GM23248 (cell line): ENCODE measurements at regions not wholly inside any gene's neighbourhood (a gene's known extent, or its start where the extent isn't known, plus 50 kb on each side); places are given as distances from the start of the nearest gene placed in this dataset.
"Not testable (repeated sequence)": the region's sequence is repeated elsewhere in the genome, so short reads cannot be mapped to it uniquely, and the experiment has no call there.

Source experiments
- DNase-seq: peaks from one replicate; pipeline ENCODE4 v3.0.0-alpha.2; 2015
- H2AFZ ChIP-seq: fragments of 200-600 bp; sonication (generic); 2 replicates; pipeline ENCODE4 v1.6.1; 2016; ENCODE audit warnings: antibody characterized with exemption
- H3F3A ChIP-seq: fragments of 200-600 bp; sonication (generic); 2 replicates; pipeline ENCODE4 v1.6.1; 2016; ENCODE audit warnings: mild to moderate bottlenecking, antibody characterized with exemption, mixed run types; ENCODE audit not compliant: insufficient read depth
- H3K27ac ChIP-seq: fragments of 200-600 bp; sonication (generic); 2 replicates; pipeline ENCODE4 v1.5.1; 2016; ENCODE audit warnings: mild to moderate bottlenecking
- H3K27me3 ChIP-seq: fragments of 200-600 bp; sonication (generic); replicated peaks from 2 replicates; pipeline ENCODE4 v1.6.1; 2016; ENCODE audit warnings: mild to moderate bottlenecking; ENCODE audit not compliant: insufficient read depth
- H3K36me3 ChIP-seq: fragments of 200-600 bp; sonication (generic); 2 replicates; pipeline ENCODE4 v1.6.1; 2016; ENCODE audit warnings: low read depth, mild to moderate bottlenecking
- H3K4me1 ChIP-seq: fragments of 200-600 bp; sonication (generic); 2 replicates; pipeline ENCODE4 v1.6.1; 2016; ENCODE audit warnings: mild to moderate bottlenecking; ENCODE audit not compliant: insufficient read depth
- H3K4me2 ChIP-seq: fragments of 200-600 bp; sonication (generic); one replicate; pipeline ENCODE4 v1.6.1; 2016; ENCODE audit warnings: mild to moderate bottlenecking; ENCODE audit not compliant: unreplicated experiment
- H3K4me3 ChIP-seq: fragments of 200-600 bp; sonication (generic); 2 replicates; pipeline ENCODE4 v1.5.1; 2016; ENCODE audit warnings: mild to moderate bottlenecking
- H3K79me2 ChIP-seq: fragments of 200-600 bp; sonication (generic); 2 replicates; pipeline ENCODE4 v1.6.1; 2016; ENCODE audit warnings: mild to moderate bottlenecking; ENCODE audit not compliant: insufficient read depth
- H3K9ac ChIP-seq: fragments of 200-600 bp; sonication (generic); 2 replicates; pipeline ENCODE4 v1.6.1; 2016; ENCODE audit warnings: mild to moderate bottlenecking
- H3K9me2 ChIP-seq: fragments of 200-600 bp; sonication (generic); 2 replicates; pipeline ENCODE4 v1.6.1; 2016; ENCODE audit warnings: mixed run types, mild to moderate bottlenecking, moderate library complexity; ENCODE audit not compliant: insufficient read depth
- H3K9me3 ChIP-seq: fragments of 200-600 bp; sonication (generic); one replicate; pipeline ENCODE4 v1.6.1; 2017; ENCODE audit warnings: low read depth
- H4K20me1 ChIP-seq: fragments of 200-600 bp; sonication (generic); 2 replicates; pipeline ENCODE4 v1.6.0; 2016; ENCODE audit not compliant: insufficient read depth
- EZH2 ChIP-seq: fragments of 200-600 bp; sonication (generic); IDR thresholded peaks from 2 replicates; pipeline ENCODE4 v1.6.1; 2018; ENCODE audit warnings: antibody characterized with exemption, mild to moderate bottlenecking; ENCODE audit not compliant: insufficient read depth, poor library complexity, severe bottlenecking
- EZH2phosphoT487 ChIP-seq: fragments of 200-600 bp; sonication (generic); IDR thresholded peaks from 2 replicates; pipeline ENCODE4 v1.6.1; 2018; ENCODE audit warnings: antibody characterized with exemption, moderate library complexity, mild to moderate bottlenecking, low read depth; ENCODE audit not compliant: insufficient read depth
- WGBS, 2 experiments: methylation state at CpG; one replicate each; pipeline ENCODE4 v1.1.6; 2015 to 2017; ENCODE audit warnings: low lambda C conversion rate in 2 of 2, low coverage in 1 of 2; ENCODE audit errors: missing lambda C conversion rate in 2 of 2; 5-methylcytosine and 5-hydroxymethylcytosine counted together
- in situ Hi-C: fragments of 300-500 bp; cut with MboI; formaldehyde crosslinking; loops from 2 replicates; pipeline ENCODE4 v1.15.0; 2020

DNA sequence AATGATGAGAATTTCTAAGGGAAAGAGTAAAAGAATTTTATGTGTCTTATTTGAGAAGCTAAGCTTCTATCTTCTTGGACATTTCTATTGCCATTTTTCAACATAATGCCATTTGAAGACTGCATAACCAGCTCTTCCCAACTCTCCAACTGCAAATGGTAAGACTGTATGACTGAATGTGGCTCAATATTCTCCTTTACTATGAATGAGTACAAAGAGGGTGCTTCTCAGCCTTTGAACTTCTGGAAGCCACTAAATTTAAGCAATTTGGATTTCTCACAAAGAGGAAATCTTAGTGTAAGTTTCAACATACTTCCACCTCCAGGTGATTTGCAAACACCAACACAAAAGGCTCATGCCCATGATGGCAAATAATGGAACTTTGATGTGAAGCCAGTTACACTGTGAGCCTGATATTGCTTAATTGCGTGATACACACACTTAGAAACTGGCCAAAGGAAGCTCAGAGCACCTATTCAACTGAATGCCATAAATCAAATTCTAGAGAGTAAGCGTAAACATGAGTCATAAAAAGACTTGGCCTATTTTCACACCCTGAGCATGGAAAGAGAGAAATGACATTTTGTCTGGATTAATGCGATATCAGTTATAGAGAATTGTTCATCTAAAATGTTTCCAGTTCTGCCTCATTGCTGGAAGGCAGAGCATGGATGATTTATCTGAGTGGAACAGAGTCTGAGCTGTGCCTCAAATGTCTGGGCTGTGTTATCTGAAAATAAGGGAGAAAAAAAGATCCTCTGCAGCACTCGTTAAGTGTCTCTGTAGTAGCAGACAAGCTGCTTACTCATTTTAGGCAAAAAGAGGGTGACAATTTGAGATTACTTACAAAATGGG, 145.3 kb downstream of the PLK2 start:
- Histone ChIP-seq H3K79me2 (no peaks in the 10 kb centered on the region), H3F3A (peaks cover 13% of the 10 kb centered on the region; the same call in 1 of the 2 replicates), H3K36me3 (no peaks in the 10 kb centered on the region), H3K4me2 (no peak overlapping the region), H3K4me1 (peaks cover 20% of the 10 kb centered on the region), H3K9me2 (no peaks in the 10 kb centered on the region), H3K9me3 (no peaks in the 10 kb centered on the region), H3K9ac (no peak overlapping the region), H3K4me3 (no peak overlapping the region), H4K20me1 (no peaks in the 10 kb centered on the region), H3K27ac (no peak overlapping the region), H2AFZ (no peak overlapping the region), H3K27me3 (no peaks in the 10 kb centered on the region)
- in situ Hi-C loops, result no loop called here
- TF ChIP-seq EZH2, result no peak
- TF ChIP-seq EZH2phosphoT487, result no peak
- WGBS, 2 experiments, result 91 to 97% methylated on average over 4 of the region's 4 CpGs
- DNase-seq, result no peak

DNA sequence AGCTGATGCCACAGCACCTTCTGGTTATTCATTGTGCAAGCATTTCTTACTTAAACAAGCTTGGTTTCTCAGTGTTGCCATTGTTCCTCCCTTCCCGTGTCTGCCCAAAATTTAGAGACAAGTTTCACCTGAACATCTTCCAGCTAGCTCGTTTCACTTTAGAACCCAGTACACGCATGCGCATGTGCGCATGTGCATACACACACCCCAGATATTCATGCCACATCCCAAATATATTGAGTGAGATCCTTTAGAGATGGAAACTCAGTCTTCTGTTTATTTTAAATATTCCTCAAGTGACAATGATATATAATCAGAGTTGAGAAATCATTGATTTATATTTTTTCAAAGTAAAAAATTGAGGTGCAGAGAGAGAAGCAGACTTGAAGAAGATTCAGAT, 147.6 kb downstream of the PLK2 start:
- no peak overlapping the region for H3K27ac ChIP-seq
- no peak for TF ChIP-seq EZH2
- no peak for TF ChIP-seq EZH2phosphoT487
- H3K36me3 ChIP-seq, result no peaks in the 10 kb centered on the region
- peaks cover 2% of the 10 kb centered on the region for H3K4me1 ChIP-seq
- H3K9me2 ChIP-seq, result no peaks in the 10 kb centered on the region
- H3K9ac ChIP-seq, result no peak overlapping the region
- no peaks in the 10 kb centered on the region for H3K27me3 ChIP-seq
- H3F3A ChIP-seq, result no peaks in the 10 kb centered on the region
- in situ Hi-C loops, result no loop called here
- H3K4me3 ChIP-seq, result no peak overlapping the region
- H3K4me2 ChIP-seq, result no peak overlapping the region
- H2AFZ ChIP-seq, result no peak overlapping the region
- no peak for DNase-seq
- WGBS, 2 experiments, result 63 to 77% methylated on average over 5 of the region's 5 CpGs
- H3K9me3 ChIP-seq, result no peaks in the 10 kb centered on the region
- no peaks in the 10 kb centered on the region for H4K20me1 ChIP-seq
- H3K79me2 ChIP-seq, result no peaks in the 10 kb centered on the region

DNA sequence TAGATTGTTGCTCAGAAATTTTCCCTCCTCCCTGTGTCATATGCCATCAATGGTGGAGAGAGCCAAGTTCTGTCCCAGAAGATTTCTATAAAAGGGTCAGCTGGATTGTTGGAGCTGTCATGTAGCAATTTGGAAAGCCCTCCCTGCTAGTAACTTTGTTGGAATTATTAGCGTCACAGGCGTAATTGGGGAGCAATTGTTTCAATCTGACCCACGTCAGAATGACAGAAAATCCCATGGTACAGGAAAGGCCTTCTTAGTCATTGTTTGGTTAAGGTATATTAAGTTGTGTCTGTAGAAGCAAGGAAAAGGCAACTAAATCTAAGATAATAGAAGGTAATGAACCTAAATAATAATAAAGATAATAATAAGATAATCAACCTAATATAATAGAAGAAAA, 148.4 kb downstream of the PLK2 start:
- H3F3A ChIP-seq, result no peaks in the 10 kb centered on the region
- H3K27me3 ChIP-seq, result no peaks in the 10 kb centered on the region
- no peak for DNase-seq
- WGBS, 2 experiments, result 78% methylated on average over 3 of the region's 3 CpGs
- no peak overlapping the region for H3K9ac ChIP-seq
- H4K20me1 ChIP-seq, result no peaks in the 10 kb centered on the region
- H3K4me3 ChIP-seq, result no peak overlapping the region
- in situ Hi-C loops, result no loop called here
- no peaks in the 10 kb centered on the region for H3K79me2 ChIP-seq
- H2AFZ ChIP-seq, result no peak overlapping the region
- no peak overlapping the region for H3K27ac ChIP-seq
- H3K9me3 ChIP-seq, result no peaks in the 10 kb centered on the region
- no peaks in the 10 kb centered on the region for H3K4me1 ChIP-seq
- H3K4me2 ChIP-seq, result no peak overlapping the region
- H3K9me2 ChIP-seq, result no peaks in the 10 kb centered on the region
- H3K36me3 ChIP-seq, result no peaks in the 10 kb centered on the region
- TF ChIP-seq EZH2, result no peak
- TF ChIP-seq EZH2phosphoT487, result no peak

DNA sequence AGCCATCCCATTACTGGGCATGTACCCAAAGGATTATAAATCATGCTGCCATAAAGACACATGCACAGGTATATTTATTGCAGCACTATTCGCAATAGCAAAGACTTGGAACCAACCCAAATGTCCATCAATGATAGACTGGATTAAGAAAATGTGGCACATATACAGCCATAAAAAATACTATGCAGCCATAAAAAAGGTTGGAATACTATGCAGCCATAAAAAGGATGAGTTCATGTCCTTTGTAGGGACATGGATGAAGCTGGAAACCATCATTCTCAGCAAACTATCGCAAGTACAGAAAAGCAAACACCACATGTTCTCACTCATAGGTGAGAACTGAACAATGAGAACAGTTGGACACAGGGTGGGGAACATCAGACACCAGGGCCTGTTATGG, 151.5 kb downstream of the PLK2 start:
- 98 to 100% methylated on average over 2 of the region's 2 CpGs for WGBS, 2 experiments
- H3K79me2 ChIP-seq, H3K9me2 ChIP-seq, H3K27me3 ChIP-seq, H2AFZ ChIP-seq, H3K9ac ChIP-seq, H3K4me3 ChIP-seq, H3K4me2 ChIP-seq, H3K4me1 ChIP-seq, H3F3A ChIP-seq, H3K27ac ChIP-seq, H4K20me1 ChIP-seq, H3K36me3 ChIP-seq, DNase-seq, H3K9me3 ChIP-seq, in situ Hi-C loops: not testable (repeated sequence)
